ENCODE measurements at regions not wholly inside any gene's neighbourhood (a gene's known extent, or its start where the extent isn't known, plus 50 kb on each side); places are given as distances from the start of the nearest gene placed in this dataset.

- no peak for DNase-seq
Measured at GRCh38 chr3:23038471-23038870, 164.7 kb upstream of the UBE2E2 start.

DNA sequence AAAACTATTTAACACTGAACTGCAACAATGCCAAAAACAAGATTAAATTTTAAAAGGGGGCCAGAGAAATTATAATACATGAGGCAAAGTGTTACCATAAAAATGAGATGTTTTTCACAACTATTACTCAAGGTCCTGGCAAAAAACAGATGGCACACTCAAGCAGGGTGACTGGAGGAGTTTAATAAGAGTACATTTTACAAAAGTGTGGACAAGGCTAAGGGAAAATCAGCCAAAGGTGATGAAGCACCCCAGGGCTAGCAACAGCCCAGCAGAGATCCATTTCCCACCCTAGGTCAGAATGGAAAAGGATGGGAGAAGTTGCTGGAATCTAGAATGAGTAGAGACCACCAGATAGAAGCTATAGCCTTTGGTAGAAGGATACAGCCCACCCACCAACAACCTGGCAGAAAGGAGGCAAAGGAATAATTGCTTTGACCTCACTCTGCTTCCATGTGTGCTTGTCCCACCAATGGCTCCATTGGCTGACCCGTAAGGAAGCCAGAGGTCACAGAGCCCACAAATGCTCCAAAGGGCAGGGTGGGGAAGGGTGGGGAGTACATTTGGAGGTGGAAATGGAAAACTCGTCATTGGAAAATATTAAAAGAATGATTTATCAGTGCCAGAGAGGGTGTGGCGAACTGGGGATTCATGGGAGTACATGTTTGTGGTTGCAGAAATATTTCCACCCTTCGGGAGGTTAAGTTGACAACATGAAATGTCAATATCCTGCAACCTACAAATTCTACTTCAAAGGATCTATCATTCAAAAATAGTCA is 161.0 kb upstream of the UBE2E2 start:
- DNase-seq = no peak

DNA sequence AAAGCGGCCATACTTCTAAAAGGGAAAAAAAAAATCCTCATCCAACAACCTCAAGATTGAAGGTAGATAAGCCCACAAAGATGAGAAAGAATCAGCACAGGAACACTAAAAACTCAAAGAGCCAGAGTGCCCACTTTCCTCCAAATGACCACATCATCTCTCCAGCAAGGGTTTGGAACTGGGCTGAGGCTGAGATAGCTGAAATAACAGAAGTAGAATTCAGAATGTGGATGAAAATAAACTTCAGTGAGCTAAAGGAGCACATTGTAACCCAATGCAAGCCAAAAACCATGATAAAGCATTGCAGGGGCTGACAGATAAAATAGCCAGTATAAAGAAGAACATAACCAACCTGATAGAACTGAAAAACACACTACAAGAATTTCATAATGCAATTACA is 158.7 kb upstream of the UBE2E2 start:
- DNase-seq = no peak

- no peak for DNase-seq
Measured at GRCh38 chr3:23046536-23046935, 156.6 kb upstream of the UBE2E2 start.

DNA sequence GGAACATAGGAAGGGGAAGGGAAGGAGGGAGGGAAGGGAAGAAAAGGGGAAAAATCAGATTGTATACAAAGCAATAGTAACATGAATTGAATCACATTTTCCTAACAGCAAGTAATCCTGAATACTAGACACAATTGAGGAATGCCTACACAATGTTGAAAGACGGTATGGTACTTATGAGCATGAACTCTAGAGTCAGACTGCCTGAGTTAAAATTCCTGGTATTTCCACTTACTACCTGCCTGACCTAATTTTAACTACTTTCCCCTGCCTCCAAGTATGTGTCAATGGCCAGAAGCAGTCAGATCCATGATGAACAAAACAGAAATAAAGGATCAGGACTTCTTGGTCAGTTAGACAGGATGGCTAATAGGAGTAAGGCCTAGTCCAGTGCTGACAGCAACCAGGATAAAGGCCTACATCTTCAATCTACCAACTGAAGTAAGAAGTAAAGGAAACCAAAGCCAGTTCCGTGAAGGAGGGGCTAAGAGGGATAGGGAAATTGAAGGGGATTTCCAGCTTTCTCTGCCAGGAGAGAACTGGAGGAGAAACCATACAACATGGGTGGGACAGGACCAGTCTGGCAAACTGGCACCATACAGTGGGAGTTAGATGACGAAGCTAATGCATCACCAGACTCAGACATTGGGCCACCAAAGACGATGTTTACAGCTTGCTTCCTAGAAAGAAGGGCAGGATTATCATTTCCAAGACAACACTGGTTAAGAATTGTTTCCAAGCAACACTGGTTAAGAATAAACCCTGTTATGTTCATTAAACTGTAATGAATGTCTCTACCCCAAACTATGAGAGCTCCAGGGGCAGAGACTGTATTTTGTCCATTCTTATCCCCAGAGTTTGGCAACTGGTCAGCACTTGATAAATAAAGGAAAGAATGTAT is 151.6 kb upstream of the UBE2E2 start:
- no peak for DNase-seq

GRCh38 chr3:23052208-23052607 is 150.9 kb upstream of the UBE2E2 start:
- no peak for DNase-seq

DNA sequence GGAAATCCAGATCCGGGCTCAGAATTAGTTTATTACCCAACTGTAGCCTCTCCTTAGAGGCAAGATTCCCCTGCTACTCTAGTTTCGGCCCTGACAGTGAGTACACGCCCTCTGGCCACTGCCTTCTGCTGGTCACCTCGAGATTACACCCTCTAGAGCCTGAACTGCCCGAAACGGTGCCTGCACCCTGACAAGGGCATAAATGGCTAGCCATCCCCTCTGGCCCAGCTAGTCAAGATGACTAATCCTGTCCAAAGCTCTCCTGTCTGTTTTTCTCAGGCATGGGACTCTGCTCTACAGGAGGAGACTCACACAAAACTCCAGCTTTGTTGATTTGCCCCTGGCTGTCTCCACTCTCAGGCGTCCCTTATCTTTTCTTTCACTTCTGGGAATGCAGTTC is 150.5 kb upstream of the UBE2E2 start:
- DNase-seq = no peak

GRCh38 chr3:23055733-23056376 is 147.3 kb upstream of the UBE2E2 start:
- DNase-seq = no peak

GRCh38 chr3:23062582-23062981 is 140.5 kb upstream of the UBE2E2 start:
- DNase-seq = no peak

DNA sequence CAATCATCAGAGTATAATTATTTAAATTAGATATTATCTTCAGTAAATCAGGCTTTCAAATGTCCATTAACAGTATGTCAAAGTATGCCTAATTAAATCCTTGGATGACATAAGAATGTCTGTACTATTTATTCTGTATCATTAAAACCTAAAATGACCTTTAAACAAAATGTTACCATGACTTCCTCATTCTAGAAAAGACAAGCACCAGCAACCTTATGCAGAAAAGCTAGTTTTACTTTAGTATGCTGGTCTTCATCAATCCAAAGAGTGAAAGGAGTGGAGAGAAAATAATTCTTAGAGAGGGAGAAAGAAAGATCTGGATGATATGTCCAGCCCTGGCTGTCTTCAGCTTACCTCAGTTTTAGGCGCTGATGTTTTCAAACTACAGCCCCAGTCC is 140.1 kb upstream of the UBE2E2 start:
- DNase-seq = no peak

GRCh38 chr3:23067116-23067515 is 136.0 kb upstream of the UBE2E2 start:
- DNase-seq = no peak

DNA sequence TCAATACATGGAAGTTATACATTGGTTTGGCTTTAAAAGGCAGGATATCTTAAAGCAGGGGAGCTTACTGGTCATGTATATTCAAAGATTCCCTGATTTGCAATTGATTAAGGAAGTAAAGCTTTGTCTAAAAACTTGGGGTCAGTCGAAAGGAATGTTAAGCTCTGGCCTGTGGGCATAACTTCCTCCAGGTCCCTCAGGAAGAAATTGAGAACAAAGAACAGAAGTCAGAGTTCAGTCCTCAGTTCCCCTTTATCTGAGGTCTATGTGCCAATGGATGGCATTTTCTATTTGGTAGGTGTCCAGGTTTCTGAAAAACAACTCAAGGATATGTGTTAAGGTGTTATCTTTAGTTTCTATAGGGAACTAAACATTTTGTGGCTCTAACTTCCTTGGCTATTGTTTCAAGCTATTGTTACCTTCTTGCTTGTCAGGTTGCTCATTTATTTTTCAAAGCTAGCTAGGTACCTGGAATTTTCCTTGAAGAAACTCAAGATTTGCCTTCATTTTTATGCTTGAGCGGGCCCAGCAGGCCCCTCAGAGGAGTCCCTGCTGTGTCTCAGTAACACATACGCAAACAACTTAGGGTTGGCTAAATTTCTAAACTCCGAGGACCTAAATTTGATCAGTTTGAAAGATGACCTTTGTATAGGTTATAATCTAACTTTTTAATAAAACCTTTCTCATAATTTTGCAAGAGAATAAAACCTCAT is 135.0 kb upstream of the UBE2E2 start:
- DNase-seq = no peak

- DNase-seq = no peak
Measured at GRCh38 chr3:23071296-23071695, 131.8 kb upstream of the UBE2E2 start.

DNA sequence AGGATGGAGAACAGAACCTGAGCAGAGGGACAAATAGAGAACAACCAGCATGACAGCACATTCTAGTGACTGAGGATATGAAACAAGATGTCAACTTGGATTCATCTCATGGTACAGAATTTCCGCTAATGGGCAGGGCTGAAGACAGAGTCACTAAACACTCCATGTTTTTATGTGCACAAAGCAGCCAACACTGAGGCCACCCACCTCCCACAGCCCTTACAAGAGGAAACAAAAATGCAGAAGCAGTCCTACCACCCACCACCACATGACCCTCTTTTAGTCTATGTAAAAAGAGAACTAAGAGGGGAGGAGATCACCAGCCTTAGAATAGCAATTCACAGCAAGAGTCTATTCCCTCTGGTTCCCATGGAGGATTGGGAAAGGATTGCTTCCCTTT is 131.4 kb upstream of the UBE2E2 start:
- DNase-seq = no peak

GRCh38 chr3:23072693-23073092 is 130.4 kb upstream of the UBE2E2 start:
- no peak for DNase-seq

GRCh38 chr3:23073724-23074305 is 129.3 kb upstream of the UBE2E2 start:
- DNase-seq = no peak

GRCh38 chr3:23075496-23075895 is 127.6 kb upstream of the UBE2E2 start:
- DNase-seq = no peak

DNA sequence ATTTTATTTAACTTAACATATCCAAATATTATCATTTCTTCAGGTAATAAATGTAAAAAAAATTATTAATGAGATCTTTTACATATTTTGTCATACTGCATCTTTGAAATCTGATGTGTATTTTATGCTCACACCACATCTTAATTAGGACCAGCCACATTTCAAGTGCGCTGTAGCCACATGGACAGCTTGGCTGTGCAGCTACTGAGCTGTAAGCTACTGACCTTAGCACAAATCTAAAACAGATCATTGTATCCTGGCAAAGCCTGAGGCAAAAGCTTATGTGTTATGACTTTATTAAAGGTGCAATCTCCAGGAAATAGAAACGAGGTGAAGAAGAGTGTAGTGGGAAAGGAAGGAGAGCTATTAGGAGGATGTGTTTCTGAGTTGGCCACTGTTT is 126.7 kb upstream of the UBE2E2 start:
- no peak for DNase-seq

GRCh38 chr3:23077126-23077525 is 126.0 kb upstream of the UBE2E2 start:
- no peak for DNase-seq

GRCh38 chr3:23078735-23079134 is 124.4 kb upstream of the UBE2E2 start:
- no peak for DNase-seq

- no peak for DNase-seq
Measured at GRCh38 chr3:23079976-23080375, 123.2 kb upstream of the UBE2E2 start.

DNA sequence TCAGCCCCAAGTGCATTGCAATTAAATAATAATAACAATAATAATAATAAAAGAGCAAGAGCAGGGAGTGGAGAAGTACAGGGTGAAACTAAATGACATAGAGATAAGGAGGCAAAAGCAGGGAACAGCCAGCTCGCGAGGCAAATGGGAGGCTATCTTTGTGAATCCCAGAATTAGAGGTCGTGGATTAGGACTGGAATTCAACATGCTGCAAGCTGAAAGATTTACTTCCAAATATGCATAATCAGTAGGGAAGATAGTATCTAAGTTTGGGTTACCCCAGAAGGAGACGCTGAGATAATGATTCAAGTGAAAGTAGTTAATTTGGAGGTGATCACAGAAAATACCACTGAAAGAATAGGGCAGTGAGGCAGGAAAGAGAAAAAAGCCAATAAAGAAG is 119.4 kb upstream of the UBE2E2 start:
- no peak for DNase-seq

DNA sequence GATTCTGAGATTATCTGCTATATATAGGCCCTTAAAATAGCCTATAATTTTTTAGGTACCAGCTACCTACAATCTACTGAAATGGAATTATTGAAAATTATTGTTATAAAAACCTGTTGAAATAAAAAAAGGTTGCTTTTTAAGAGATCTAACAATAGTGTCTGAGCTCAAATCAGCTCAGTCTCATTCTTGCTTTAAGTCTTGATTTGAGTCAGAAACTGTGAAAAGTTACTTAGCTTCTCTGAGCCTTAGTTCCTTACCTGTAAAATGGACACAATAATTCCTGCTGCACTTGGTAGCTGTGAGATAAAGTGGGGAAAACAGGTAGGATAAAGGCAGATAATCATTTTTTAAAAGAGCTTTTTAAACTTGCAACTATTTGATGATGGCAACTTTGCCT is 118.8 kb upstream of the UBE2E2 start:
- no peak for DNase-seq
